DND-41 (cell line): ENCODE measurements at regions not wholly inside any gene's neighbourhood (a gene's known extent, or its start where the extent isn't known, plus 50 kb on each side); places are given as distances from the start of the nearest gene placed in this dataset.

Experiments
- ATAC-seq: fragments of 200-7000 bp; cut with Tn5 transposase; 3 replicates; pipeline ENCODE4 v1.9.1; 2021; ENCODE audit warnings: low read depth; ENCODE audit not compliant: insufficient read depth
- DNase-seq: peaks from one replicate; pipeline ENCODE4 v3.0.0-alpha.2; 2020
- H2AFZ ChIP-seq: 2 replicates; pipeline ENCODE4 v1.6.0; 2012; ENCODE audit warnings: low read depth, low read length
- H3K27ac ChIP-seq: 2 replicates; pipeline ENCODE4 v1.5.1; 2012; ENCODE audit warnings: low read length, inconsistent platforms
- H3K27me3 ChIP-seq: fragments of 200-600 bp; sonication (generic); 2 replicates; pipeline ENCODE4 v1.6.0; 2012; ENCODE audit warnings: low read length, mild to moderate bottlenecking, inconsistent platforms; ENCODE audit not compliant: insufficient read depth, poor library complexity
- H3K36me3 ChIP-seq: 2 replicates; pipeline ENCODE4 v1.5.1; 2012; ENCODE audit warnings: low read length, inconsistent platforms; ENCODE audit not compliant: insufficient read depth
- H3K4me1 ChIP-seq: 2 replicates; pipeline ENCODE4 v1.5.1; 2012; ENCODE audit warnings: mild to moderate bottlenecking, low read length; ENCODE audit not compliant: insufficient read depth
- H3K4me2 ChIP-seq: 2 replicates; pipeline ENCODE4 v1.6.0; 2012; ENCODE audit warnings: mild to moderate bottlenecking, moderate library complexity, low read length, inconsistent platforms; ENCODE audit not compliant: insufficient read depth
- H3K4me3 ChIP-seq, 2 experiments: fragments of 200-600 bp in 1 of 2; shearing (Covaris generic) in 1 of 2; 2 replicates each; pipeline ENCODE4 v1.5.1; 2012 to 2016; ENCODE audit warnings: inconsistent platforms in 2 of 2, low read length in 2 of 2, mild to moderate bottlenecking in 2 of 2, low read depth in 1 of 2, moderate library complexity in 1 of 2
- H3K79me2 ChIP-seq: 2 replicates; pipeline ENCODE4 v1.6.0; 2012; ENCODE audit warnings: low read length, inconsistent platforms; ENCODE audit not compliant: insufficient read depth
- H3K9ac ChIP-seq: 2 replicates; pipeline ENCODE4 v1.6.0; 2012; ENCODE audit warnings: low read depth, mild to moderate bottlenecking, inconsistent platforms, low read length, moderate library complexity
- H3K9me3 ChIP-seq: 2 replicates; pipeline ENCODE4 v1.5.1; 2012; ENCODE audit warnings: low read length, moderate library complexity, mild to moderate bottlenecking, inconsistent platforms; ENCODE audit not compliant: insufficient read depth, severe bottlenecking
- H4K20me1 ChIP-seq: 2 replicates; pipeline ENCODE4 v1.6.0; 2012; ENCODE audit warnings: low read length; ENCODE audit not compliant: insufficient read depth
- EZH2 ChIP-seq: IDR thresholded peaks from 3 replicates; pipeline ENCODE4 v1.6.1; 2012; ENCODE audit warnings: borderline replicate concordance, low read depth, mild to moderate bottlenecking, moderate library complexity, low read length, inconsistent platforms; ENCODE audit not compliant: severe bottlenecking
- TF ChIP-seq, protein P1 (sequence below): IDR thresholded peaks from 2 replicates; pipeline ENCODE4 v1.5.1; 2012; ENCODE audit warnings: borderline replicate concordance, low read length, moderate library complexity, mild to moderate bottlenecking; ENCODE audit not compliant: poor library complexity, severe bottlenecking; ENCODE audit errors: extremely low read depth

DNA sequence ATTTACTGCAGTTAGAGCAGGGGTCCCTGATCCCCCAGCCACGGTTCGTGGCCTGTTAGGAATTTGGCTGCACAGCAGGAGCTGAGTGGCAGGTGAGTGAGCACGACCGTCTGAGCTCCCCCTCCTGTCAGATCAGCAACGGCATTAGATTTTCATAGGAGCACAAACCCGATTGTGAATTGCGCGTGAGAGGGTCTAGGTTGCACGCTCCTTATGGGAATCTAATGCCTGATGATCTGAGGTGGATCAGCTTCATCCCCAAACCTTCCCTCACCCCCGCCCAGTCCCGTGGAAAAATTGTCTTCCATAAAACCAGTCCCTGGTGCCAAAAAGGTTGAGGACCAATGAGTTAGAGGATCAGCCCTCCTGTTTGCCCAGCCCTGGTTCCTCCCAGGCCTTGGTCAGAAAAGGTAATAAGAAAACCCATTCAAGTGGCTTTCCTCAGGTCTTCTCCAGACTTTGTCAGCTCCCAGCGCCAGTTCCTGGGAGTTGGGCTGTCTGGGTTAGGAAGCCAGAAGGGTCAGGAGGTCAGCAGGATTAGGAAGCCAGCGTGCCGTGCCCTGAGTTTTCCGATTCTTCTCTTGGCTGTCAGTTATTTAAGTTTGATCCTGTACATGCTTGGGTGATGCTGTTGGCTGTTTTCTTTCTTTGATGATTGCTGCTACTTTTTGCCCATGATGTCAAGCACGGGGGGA is 139.9 kb upstream of the PMEPA1 start:
- ATAC-seq (no peak), DNase-seq (no peak)
- H3K79me2 ChIP-seq: no peaks in the 10 kb centered on the region
- no peaks in the 10 kb centered on the region for H4K20me1 ChIP-seq
- no peaks in the 10 kb centered on the region for H3K4me1 ChIP-seq
- H3K9ac ChIP-seq: no peak overlapping the region
- no peaks in the 10 kb centered on the region for H3K36me3 ChIP-seq
- H3K27me3 ChIP-seq: peaks cover 26% of the 10 kb centered on the region
- no peak overlapping the region for H3K4me2 ChIP-seq
- H2AFZ ChIP-seq: no peak overlapping the region
- H3K9me3 ChIP-seq: no peaks in the 10 kb centered on the region
- no peak for TF ChIP-seq EZH2
- TF ChIP-seq, protein P1, sequence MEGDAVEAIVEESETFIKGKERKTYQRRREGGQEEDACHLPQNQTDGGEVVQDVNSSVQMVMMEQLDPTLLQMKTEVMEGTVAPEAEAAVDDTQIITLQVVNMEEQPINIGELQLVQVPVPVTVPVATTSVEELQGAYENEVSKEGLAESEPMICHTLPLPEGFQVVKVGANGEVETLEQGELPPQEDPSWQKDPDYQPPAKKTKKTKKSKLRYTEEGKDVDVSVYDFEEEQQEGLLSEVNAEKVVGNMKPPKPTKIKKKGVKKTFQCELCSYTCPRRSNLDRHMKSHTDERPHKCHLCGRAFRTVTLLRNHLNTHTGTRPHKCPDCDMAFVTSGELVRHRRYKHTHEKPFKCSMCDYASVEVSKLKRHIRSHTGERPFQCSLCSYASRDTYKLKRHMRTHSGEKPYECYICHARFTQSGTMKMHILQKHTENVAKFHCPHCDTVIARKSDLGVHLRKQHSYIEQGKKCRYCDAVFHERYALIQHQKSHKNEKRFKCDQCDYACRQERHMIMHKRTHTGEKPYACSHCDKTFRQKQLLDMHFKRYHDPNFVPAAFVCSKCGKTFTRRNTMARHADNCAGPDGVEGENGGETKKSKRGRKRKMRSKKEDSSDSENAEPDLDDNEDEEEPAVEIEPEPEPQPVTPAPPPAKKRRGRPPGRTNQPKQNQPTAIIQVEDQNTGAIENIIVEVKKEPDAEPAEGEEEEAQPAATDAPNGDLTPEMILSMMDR: no peak
- no peak overlapping the region for H3K4me3 ChIP-seq
- H3K27ac ChIP-seq: no peak overlapping the region

DNA sequence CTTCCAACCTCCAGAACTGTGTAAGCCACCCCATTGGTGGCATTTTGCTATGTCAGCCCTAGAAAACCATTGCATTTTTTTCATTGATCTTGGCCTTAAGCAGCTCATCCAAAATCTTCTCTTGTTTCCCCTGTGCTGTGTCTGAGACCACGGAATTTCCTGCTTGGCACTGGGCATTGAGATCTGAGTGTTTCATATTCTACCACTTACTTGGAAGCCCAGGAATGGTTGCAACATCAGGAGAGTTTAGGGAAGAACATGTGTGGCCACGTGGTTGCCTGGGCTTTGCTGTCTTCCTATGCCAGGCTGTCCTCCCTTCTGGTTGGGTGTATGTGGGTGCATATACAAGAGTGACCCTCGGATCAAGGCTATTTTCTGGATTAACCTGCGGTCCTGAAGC is 139.3 kb upstream of the PMEPA1 start:
- H3K27me3 ChIP-seq: peaks cover 31% of the 10 kb centered on the region
- H3K9ac ChIP-seq: no peak overlapping the region
- H3K4me3 ChIP-seq: no peak overlapping the region
- ATAC-seq (no peak), DNase-seq (no peak)
- no peaks in the 10 kb centered on the region for H3K4me1 ChIP-seq
- H2AFZ ChIP-seq: no peak overlapping the region
- H3K36me3 ChIP-seq: no peaks in the 10 kb centered on the region
- H3K79me2 ChIP-seq: no peaks in the 10 kb centered on the region
- no peak overlapping the region for H3K4me2 ChIP-seq
- no peak overlapping the region for H3K27ac ChIP-seq
- H3K9me3 ChIP-seq: no peaks in the 10 kb centered on the region
- H4K20me1 ChIP-seq: no peaks in the 10 kb centered on the region
- no peak for TF ChIP-seq EZH2
- TF ChIP-seq, protein P1: no peak

DNA sequence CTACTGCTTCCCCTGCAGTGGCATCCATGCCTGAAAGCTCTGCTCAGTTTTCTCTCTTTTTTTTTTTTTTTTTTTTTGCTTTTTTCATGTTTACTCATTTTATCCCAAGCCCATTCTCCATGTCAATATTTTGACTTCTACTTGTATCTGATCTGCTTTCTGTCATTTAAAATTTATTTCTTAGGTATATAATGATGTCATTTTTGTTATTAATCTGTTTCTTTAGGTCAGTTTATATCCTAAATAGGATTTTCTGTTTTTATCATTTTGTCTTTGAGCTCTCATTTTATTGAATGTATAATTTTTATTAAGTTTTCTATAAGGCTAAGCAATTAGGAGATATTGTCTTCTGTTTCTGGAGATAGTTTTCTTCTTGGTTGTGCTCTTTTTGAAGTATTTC is 138.5 kb upstream of the PMEPA1 start:
- no peaks in the 10 kb centered on the region for H3K4me1 ChIP-seq
- no peaks in the 10 kb centered on the region for H4K20me1 ChIP-seq
- no peak overlapping the region for H3K4me3 ChIP-seq
- TF ChIP-seq, protein P1: no peak
- no peak for TF ChIP-seq EZH2
- H3K27me3 ChIP-seq: peaks cover 37% of the 10 kb centered on the region
- H3K27ac ChIP-seq: no peak overlapping the region
- H3K79me2 ChIP-seq: no peaks in the 10 kb centered on the region
- H3K4me2 ChIP-seq: no peak overlapping the region
- DNase-seq (no peak), ATAC-seq (no peak)
- no peaks in the 10 kb centered on the region for H3K36me3 ChIP-seq
- H3K9ac ChIP-seq: no peak overlapping the region
- H2AFZ ChIP-seq: no peak overlapping the region
- H3K9me3 ChIP-seq: no peaks in the 10 kb centered on the region
